H1 (cell line): ENCODE measurements at regions not wholly inside any gene's neighbourhood (a gene's known extent, or its start where the extent isn't known, plus 50 kb on each side); places are given as distances from the start of the nearest gene placed in this dataset.

Experiments
- CTCF ChIA-PET: fragments of 300-600 bp; sonication (Branson Sonifier 250); formaldehyde crosslinking; loops from one replicate; lab custom pipeline; 2021; ENCODE audit not compliant: partially characterized antibody; lab: Charles Lee
- POLR2A ChIA-PET: fragments of 300-600 bp; sonication (Branson Sonifier 250); formaldehyde crosslinking; loops from one replicate; lab custom pipeline; 2021; ENCODE audit warnings: inconsistent platforms; ENCODE audit not compliant: partially characterized antibody; lab: Charles Lee
- DNase-seq, 2 experiments: peaks; one replicate each; pipeline versions ENCODE4 v3.0.0 to v3.0.0-alpha.2; 2010 to 2022; ENCODE audit warnings: low spot score in 2 of 2, low read depth in 1 of 2, mixed read lengths in 1 of 2
- FAIRE-seq: peaks from 2 replicates; lab custom pipeline; 2011; peaks lifted over from hg19 to GRCh38; lab: Jason Lieb, UNC
- H2AFZ ChIP-seq: 2 replicates; pipeline ENCODE4 v1.8.1; 2012; ENCODE audit warnings: low read length, inconsistent platforms
- H2AK5ac ChIP-seq: 2 replicates; pipeline ENCODE4 v1.6.1; 2013; ENCODE audit warnings: low read depth, low read length
- H2BK120ac ChIP-seq: replicated peaks from 2 replicates; pipeline ENCODE3; 2013; ENCODE audit warnings: low read depth, low read length, inconsistent platforms
- H2BK12ac ChIP-seq: 2 replicates; pipeline ENCODE4 v1.6.1; 2013; ENCODE audit warnings: low read depth, low read length
- H2BK15ac ChIP-seq: 2 replicates; pipeline ENCODE4 v1.6.1; 2013; ENCODE audit warnings: low read length
- H2BK20ac ChIP-seq: 2 replicates; pipeline ENCODE4 v1.6.1; 2013; ENCODE audit warnings: low read length
- H2BK5ac ChIP-seq: 2 replicates; pipeline ENCODE4 v1.6.1; 2013; ENCODE audit warnings: low read depth, low read length
- H3K14ac ChIP-seq: 2 replicates; pipeline ENCODE4 v1.6.1; 2013; ENCODE audit warnings: inconsistent platforms; ENCODE audit not compliant: insufficient read length
- H3K18ac ChIP-seq: 2 replicates; pipeline ENCODE4 v1.6.1; 2013; ENCODE audit warnings: low read length; ENCODE audit errors: extremely low read depth
- H3K23ac ChIP-seq: 2 replicates; pipeline ENCODE4 v1.6.1; 2013; ENCODE audit warnings: inconsistent platforms; ENCODE audit not compliant: insufficient read length
- H3K23me2 ChIP-seq: 2 replicates; pipeline ENCODE4 v1.6.1; 2013; ENCODE audit warnings: low read depth, low read length
- H3K27ac ChIP-seq: 2 replicates; pipeline ENCODE4 v1.6.1; 2011; ENCODE audit warnings: low read depth, low read length, inconsistent platforms
- H3K27me3 ChIP-seq, 4 experiments: replicated peaks in 1 of 4; 1 replicate in 1 of 4; 2 replicates in 3 of 4; pipeline versions ENCODE4 v1.6.1 to v1.8.1; 2011 to 2013; ENCODE audit warnings: low read length in 3 of 4, mild to moderate bottlenecking in 3 of 4, inconsistent platforms in 2 of 4, mixed read lengths in 2 of 4, moderate library complexity in 1 of 4; ENCODE audit not compliant: control insufficient read depth in 3 of 4, insufficient read depth in 3 of 4; ENCODE audit errors: extremely low read depth in 1 of 4
- H3K36me3 ChIP-seq, 4 experiments: 2 replicates each; pipeline versions ENCODE4 v1.6.1 to v1.8.1; 2011 to 2013; ENCODE audit warnings: mild to moderate bottlenecking in 4 of 4, low read length in 3 of 4, moderate library complexity in 2 of 4, control low read depth in 1 of 4, inconsistent platforms in 1 of 4; ENCODE audit not compliant: insufficient read depth in 4 of 4, control insufficient read depth in 2 of 4
- H3K4ac ChIP-seq: replicated peaks from 2 replicates; pipeline ENCODE3; 2013; ENCODE audit warnings: low read length, low read depth, mixed read lengths, inconsistent platforms; ENCODE audit not compliant: insufficient read length
- H3K4me1 ChIP-seq, 4 experiments: replicated peaks in 1 of 4; 1 replicate in 1 of 4; 2 replicates in 3 of 4; pipeline versions ENCODE4 v1.6.1 to v1.8.1; 2011 to 2013; ENCODE audit warnings: low read length in 3 of 4, inconsistent platforms in 2 of 4, mixed read lengths in 1 of 4; ENCODE audit not compliant: insufficient read depth in 4 of 4, control insufficient read depth in 3 of 4
- H3K4me2 ChIP-seq, 2 experiments: 2 replicates each; pipeline versions ENCODE4 v1.6.1 to v1.8.1; 2011 to 2013; ENCODE audit warnings: low read depth in 2 of 2, low read length in 2 of 2, control low read depth in 1 of 2, inconsistent platforms in 1 of 2, mild to moderate bottlenecking in 1 of 2; ENCODE audit not compliant: insufficient read depth in 1 of 2
- H3K4me3 ChIP-seq, 4 experiments: fragments of 200-600, 300-600 bp in 1 of 4; sonication (generic), shearing (Covaris generic), sonication (Bioruptor Twin) in 1 of 4; 2 replicates each; pipeline versions ENCODE4 v1.5.1 to v1.8.1; 2011 to 2016; ENCODE audit warnings: low read length in 4 of 4, low read depth in 3 of 4, control low read depth in 2 of 4, inconsistent platforms in 2 of 4, mild to moderate bottlenecking in 2 of 4, mixed read lengths in 1 of 4, moderate library complexity in 1 of 4; ENCODE audit not compliant: insufficient read depth in 2 of 4; ENCODE audit errors: extremely low read depth in 1 of 4
- H3K56ac ChIP-seq: replicated peaks from 2 replicates; pipeline ENCODE3; 2013; ENCODE audit warnings: low read depth, mild to moderate bottlenecking, mixed read lengths, low read length, inconsistent platforms; ENCODE audit not compliant: insufficient read length
- H3K79me1 ChIP-seq: 2 replicates; pipeline ENCODE4 v1.6.1; 2013; ENCODE audit warnings: low read depth, low read length, control low read depth
- H3K79me2 ChIP-seq, 2 experiments: 2 replicates each; pipeline versions ENCODE4 v1.6.1 to v1.8.1; 2012 to 2013; ENCODE audit warnings: low read length in 2 of 2, mild to moderate bottlenecking in 2 of 2, inconsistent platforms in 1 of 2; ENCODE audit not compliant: insufficient read depth in 2 of 2, control insufficient read depth in 1 of 2
- H3K9ac ChIP-seq, 4 experiments: replicated peaks in 1 of 4; 1 replicate in 1 of 4; 2 replicates in 3 of 4; pipeline versions ENCODE4 v1.6.1 to v1.8.1; 2011 to 2013; ENCODE audit warnings: low read depth in 3 of 4, low read length in 3 of 4, control low read depth in 2 of 4, mild to moderate bottlenecking in 2 of 4, moderate library complexity in 2 of 4, inconsistent platforms in 1 of 4; ENCODE audit errors: extremely low read depth in 1 of 4
- H3K9me3 ChIP-seq, 2 experiments: 2 replicates each; pipeline versions ENCODE4 v1.6.1 to v1.8.1; 2012 to 2013; ENCODE audit warnings: mild to moderate bottlenecking in 2 of 2, moderate library complexity in 2 of 2, control low read depth in 1 of 2, inconsistent platforms in 1 of 2, low read depth in 1 of 2, low read length in 1 of 2, mixed read lengths in 1 of 2; ENCODE audit not compliant: insufficient read depth in 2 of 2
- H4K20me1 ChIP-seq, 2 experiments: replicated peaks in 1 of 2; 2 replicates each; pipeline versions ENCODE3 to v1.8.1; 2011 to 2013; ENCODE audit warnings: inconsistent platforms in 2 of 2, low read length in 2 of 2, mild to moderate bottlenecking in 1 of 2; ENCODE audit not compliant: insufficient read depth in 2 of 2, control insufficient read depth in 1 of 2
- H4K5ac ChIP-seq: 2 replicates; pipeline ENCODE4 v1.6.1; 2013; ENCODE audit warnings: low read length, low read depth, mixed read lengths, inconsistent platforms; ENCODE audit not compliant: insufficient read length
- H4K8ac ChIP-seq: 2 replicates; pipeline ENCODE4 v1.8.0; 2013; ENCODE audit warnings: mild to moderate bottlenecking, moderate library complexity, low read length, inconsistent platforms; ENCODE audit not compliant: insufficient read depth; ENCODE audit errors: extremely low read depth
- H4K91ac ChIP-seq: replicated peaks from 2 replicates; pipeline ENCODE3; 2013; ENCODE audit warnings: low read length, mixed read lengths, inconsistent platforms; ENCODE audit not compliant: insufficient read length
- EGR1 ChIP-seq: IDR thresholded peaks from 2 replicates; pipeline ENCODE4 v1.6.1; 2011; ENCODE audit warnings: low read depth, low read length, borderline replicate concordance
- GABPA ChIP-seq: IDR thresholded peaks from 2 replicates; pipeline ENCODE4 v1.6.1; 2011; ENCODE audit warnings: mild to moderate bottlenecking, low read length, moderate library complexity, borderline replicate concordance; ENCODE audit not compliant: insufficient read depth
- MAFK ChIP-seq: IDR thresholded peaks from 2 replicates; pipeline ENCODE4 v1.6.1; 2012; ENCODE audit warnings: low read depth, mild to moderate bottlenecking, improper control_type of control experiment, low read length
- MAX ChIP-seq: IDR thresholded peaks from 2 replicates; pipeline ENCODE4 v1.6.1; 2012; ENCODE audit warnings: inconsistent platforms
- RXRA ChIP-seq: IDR thresholded peaks from 2 replicates; pipeline ENCODE4 v1.6.1; 2011; ENCODE audit warnings: low read depth, mild to moderate bottlenecking, low read length, moderate library complexity; ENCODE audit not compliant: insufficient read depth
- SAP30 ChIP-seq: fragments of 300-600 bp; sonication (generic); IDR thresholded peaks from 2 replicates; pipeline ENCODE4 v1.7.1; 2012; ENCODE audit warnings: low read length, moderate library complexity, mild to moderate bottlenecking, inconsistent platforms; ENCODE audit not compliant: insufficient read depth, insufficient replicate concordance
- WGBS, 2 experiments: shearing (Covaris generic) in 1 of 2; methylation state at CpG; one replicate each; pipeline versions ENCODE4 v1.1.6 to v1.1.7; 2013 to 2015; ENCODE audit warnings: low lambda C conversion rate in 2 of 2, mixed read lengths in 2 of 2, inconsistent platforms in 1 of 2, low coverage in 1 of 2, missing lambda C conversion rate in 1 of 2; ENCODE audit not compliant: insufficient replicate concordance in 2 of 2, insufficient coverage in 1 of 2, insufficient read length in 1 of 2; ENCODE audit errors: extremely low coverage in 1 of 2, missing lambda C conversion rate in 1 of 2; 5-methylcytosine and 5-hydroxymethylcytosine counted together

- Histone ChIP-seq H2BK120ac (no peak overlapping the region), H3K79me2 (no peaks in the 10 kb centered on the region), H2AFZ (no peak overlapping the region), H3K14ac (no peak overlapping the region), H2AK5ac (no peak overlapping the region), H3K79me1 (no peaks in the 10 kb centered on the region), H3K4me1 (no peaks in the 10 kb centered on the region), H2BK5ac (no peak overlapping the region), H3K23ac (no peak overlapping the region), H2BK20ac (no peak overlapping the region), H3K4me2 (no peak overlapping the region), H4K8ac (no peak overlapping the region), H3K36me3 (no peaks in the 10 kb centered on the region), H3K27me3 (no peaks in the 10 kb centered on the region), H3K9ac (no peak overlapping the region), H3K4ac (no peak overlapping the region), H3K18ac (no peak overlapping the region), H4K20me1 (no peaks in the 10 kb centered on the region), H4K91ac (no peak overlapping the region), H3K9me3 (no peaks in the 10 kb centered on the region), H2BK12ac (no peak overlapping the region), H3K27ac (no peak overlapping the region), H4K5ac (no peak overlapping the region), H3K23me2 (no peaks in the 10 kb centered on the region), H3K56ac (no peak overlapping the region), H3K4me3 (no peak overlapping the region)
- ChIA-PET POLR2A (no interaction called here), CTCF (no interaction called here)
- no peak for DNase-seq
- peak; percentile 7 for FAIRE-seq
- WGBS, 2 experiments, result 74% methylated on average over 3 of the region's 4 CpGs; no CpG with 5 or more reads in 1 of the 2 experiments
- TF ChIP-seq MAX (no peak), MAFK (no peak), SAP30 (no peak), EGR1 (no peak), GABPA (no peak), RXRA (no peak)
- TF ChIP-seq, all 59 proteins: peak for 0
- no peak overlapping the region for H2BK15ac ChIP-seq
These were observed 208.9 kb upstream of the ARHGEF9 start for GRCh38 chrX:63993936-63994335.
